HG02623 (cell line): ENCODE measurements at regions not wholly inside any gene's neighbourhood (a gene's known extent, or its start where the extent isn't known, plus 50 kb on each side); places are given as distances from the start of the nearest gene placed in this dataset.
"Not testable (repeated sequence)": the region's sequence is repeated elsewhere in the genome, so short reads cannot be mapped to it uniquely, and the experiment has no call there.

Source experiments
- ATAC-seq: cut with Tn5 transposase; IDR thresholded peaks from one replicate; pipeline ENCODE4 v1.9.1; 2021; ENCODE audit warnings: moderate library complexity; ENCODE audit not compliant: unreplicated experiment

DNA sequence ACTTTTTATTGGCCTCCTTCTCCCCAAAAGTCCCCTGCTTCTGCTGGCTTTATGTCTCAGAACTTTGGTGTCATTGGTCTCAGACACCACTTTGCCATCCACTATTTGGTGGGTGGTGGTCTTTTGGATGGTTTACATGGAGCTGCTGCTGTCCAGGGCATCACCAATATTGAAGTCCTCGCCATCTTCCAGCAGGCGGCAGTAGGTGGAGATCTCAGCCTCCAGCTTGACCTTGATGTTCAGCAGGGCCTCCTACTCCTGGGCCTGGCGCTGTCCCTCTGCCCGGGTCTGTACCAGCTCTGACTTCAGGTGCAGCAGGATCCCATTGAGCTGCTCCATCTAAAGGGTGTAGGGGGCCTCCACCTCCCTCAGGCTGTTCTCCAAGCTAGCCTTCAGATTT lies 148.4 kb upstream of the FOXA2 start:
- ATAC-seq = no peak

DNA sequence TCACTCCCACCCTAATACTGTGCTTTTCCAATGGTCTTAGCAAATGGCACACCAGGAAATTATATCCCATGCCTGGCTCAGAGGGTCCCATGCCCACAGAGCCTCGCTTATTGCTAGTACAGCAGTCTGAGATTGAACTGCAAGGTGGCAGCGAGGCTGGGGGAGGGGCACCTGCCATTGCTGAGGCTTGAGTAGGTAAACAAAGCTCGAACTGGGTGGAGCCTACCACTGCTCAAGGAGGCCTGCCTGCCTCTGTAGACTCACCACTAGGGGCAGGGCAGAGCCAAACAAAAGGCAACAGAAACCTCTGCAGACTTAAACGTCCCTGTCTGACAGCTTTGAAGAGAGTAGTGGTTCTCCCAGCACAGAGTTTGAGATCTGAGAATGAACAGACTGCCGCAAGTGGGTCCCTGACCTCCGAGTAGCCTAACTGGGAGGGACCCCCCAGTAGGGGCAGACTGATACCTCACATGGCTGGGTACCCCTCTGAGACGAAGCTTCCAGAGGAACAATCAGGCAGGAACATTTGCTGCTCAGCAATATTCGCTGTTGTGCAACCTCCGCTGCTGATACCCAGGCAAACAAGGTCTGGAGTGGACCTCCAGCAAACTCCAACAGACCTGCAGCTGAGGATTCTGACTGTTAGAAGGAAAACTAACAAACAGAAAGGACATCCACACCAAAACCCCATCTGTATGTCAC lies 150.7 kb upstream of the FOXA2 start:
- not testable (repeated sequence) for ATAC-seq

DNA sequence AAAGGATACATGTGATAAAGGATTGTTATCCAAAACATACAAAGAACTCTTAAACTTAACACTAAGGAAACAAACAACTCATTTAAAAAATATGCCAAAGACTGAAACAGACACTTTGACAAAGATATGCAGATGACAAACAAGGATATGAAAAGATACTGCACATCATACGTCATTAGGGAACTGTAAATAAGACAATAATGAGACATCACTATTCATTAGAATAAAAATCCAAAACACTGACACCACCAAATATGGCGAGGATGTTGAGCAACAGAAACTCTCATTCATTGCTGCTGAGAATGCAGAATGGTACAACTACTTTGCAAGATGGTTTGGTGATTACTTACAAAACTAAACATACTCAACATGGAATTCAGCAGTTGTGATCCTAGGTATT lies 156.5 kb upstream of the FOXA2 start:
- no peak for ATAC-seq

- ATAC-seq = no peak
These were observed 160.2 kb upstream of the FOXA2 start for GRCh38 chr20:22744341-22745193.

- no peak for ATAC-seq
These were observed 160.8 kb upstream of the FOXA2 start for GRCh38 chr20:22745194-22745500.

DNA sequence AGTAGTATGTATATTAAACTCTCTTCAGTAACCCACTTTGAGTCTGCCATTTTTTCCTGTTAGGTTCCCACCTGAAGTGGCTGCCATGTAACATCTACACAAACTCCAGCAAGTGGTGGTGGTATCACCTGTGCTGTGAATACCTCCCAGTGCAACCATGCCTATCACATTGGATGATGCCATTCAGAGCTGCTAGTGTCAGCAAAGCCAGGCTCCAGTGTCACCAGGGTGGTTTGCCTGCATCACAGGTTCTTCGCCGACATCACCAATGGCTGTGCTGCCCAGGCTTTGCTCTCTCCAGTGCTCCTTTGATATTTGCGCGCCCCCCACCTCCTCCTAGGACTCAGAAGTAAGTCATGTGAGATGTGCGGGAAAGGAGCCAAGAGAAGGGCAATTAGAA lies 162.6 kb upstream of the FOXA2 start:
- ATAC-seq = no peak

- no peak for ATAC-seq
These were observed 168.0 kb upstream of the FOXA2 start for GRCh38 chr20:22752324-22752723.

DNA sequence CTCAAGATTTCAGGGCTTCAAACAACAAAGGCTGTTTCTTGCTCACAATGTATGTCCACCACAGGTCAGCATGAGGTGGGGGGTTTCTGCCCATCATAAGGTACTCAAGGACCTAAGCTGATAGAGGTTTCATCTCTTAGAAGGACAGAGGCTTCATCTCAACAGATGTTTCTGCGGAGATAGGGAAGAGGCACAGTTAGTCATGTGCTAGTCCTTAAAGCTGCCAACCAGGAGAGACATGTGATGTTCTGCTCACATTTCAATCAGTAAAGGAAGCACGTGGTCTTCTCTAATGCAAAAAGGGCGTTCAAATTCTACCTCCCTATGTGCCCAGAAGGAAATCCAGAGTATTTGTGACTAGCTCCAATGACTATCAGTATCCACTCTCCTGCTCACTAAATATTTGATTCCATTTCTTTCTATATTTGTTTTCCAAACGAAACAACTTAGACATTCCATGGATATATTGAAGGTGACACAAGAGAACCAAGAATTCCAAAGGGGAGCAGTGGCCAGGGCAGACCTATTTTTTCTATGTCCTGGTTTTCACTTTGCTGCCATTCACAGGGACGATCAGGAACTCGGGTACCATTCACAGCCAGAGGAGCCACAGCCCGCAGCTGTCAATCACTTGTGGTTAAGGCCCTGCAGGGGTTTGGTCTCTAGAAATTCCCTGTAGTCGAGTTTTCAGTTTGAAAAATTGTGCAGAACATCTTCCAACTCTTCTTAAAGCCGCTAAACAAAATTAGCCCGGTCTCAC lies 173.2 kb upstream of the FOXA2 start:
- no peak for ATAC-seq

- no peak for ATAC-seq
These were observed 174.4 kb upstream of the FOXA2 start for GRCh38 chr20:22758815-22759214.

DNA sequence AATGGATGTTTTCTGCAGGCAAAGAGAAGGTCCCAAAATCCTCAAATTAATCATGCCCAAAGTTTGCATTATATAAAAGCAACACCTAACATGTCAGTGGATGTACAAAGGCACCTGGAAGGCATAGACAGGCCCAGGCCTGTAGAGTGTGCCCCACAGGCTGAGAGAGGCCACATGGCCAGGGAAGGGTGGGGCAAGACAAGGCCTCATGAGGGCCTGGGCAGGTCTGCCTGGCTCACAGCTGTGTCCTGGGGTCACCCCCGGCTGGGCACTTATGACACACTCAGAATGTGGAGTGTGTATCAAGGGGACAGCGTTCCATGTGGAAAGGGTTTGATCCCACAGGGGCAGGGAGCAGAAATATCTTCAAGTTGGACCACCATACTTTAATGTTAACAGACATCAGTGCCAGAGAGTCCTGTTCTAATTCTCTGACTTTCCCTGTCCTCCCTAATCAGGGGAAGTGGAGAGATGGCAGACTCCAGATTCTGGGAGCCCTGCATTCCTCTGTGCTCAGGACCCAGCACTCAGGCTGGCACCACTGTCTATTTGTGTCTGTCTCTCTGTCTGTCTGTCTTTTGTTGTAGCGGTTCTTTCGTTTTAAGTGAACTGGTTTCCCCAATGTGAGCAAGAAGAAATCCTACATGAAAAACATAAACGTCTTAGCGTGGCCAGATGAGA lies 178.3 kb upstream of the FOXA2 start:
- no peak for ATAC-seq

DNA sequence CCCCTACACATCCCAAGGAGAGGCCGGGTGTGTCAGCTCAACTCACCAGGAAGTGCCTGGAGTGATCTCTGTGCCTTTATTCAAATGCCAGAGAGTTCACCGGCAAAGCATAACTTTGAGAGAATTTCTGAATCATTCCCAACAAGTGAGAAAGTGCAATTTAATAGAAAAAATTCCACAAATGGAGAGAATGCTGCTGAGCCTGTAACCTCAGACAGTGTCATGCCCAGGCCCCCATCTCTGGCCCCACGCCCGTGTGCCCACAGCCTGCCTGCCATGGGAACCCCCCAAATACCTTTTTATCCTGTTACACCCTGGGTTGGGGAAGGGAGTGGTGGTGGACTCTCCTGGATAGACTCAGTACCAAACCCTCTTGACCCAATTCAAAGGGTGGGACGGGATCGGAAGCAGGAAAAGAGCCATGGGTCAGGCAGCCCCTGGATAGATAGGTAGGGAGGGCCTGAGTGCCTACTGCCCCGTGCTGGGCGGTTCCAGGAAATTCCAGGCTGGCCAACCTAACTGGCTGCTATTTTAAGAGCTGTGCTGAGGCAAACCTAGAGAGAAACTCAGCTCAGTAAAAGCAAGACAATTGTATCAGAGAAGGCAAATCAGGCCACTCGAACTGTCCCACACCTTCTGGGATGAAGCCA lies 179.0 kb upstream of the FOXA2 start:
- no peak for ATAC-seq

DNA sequence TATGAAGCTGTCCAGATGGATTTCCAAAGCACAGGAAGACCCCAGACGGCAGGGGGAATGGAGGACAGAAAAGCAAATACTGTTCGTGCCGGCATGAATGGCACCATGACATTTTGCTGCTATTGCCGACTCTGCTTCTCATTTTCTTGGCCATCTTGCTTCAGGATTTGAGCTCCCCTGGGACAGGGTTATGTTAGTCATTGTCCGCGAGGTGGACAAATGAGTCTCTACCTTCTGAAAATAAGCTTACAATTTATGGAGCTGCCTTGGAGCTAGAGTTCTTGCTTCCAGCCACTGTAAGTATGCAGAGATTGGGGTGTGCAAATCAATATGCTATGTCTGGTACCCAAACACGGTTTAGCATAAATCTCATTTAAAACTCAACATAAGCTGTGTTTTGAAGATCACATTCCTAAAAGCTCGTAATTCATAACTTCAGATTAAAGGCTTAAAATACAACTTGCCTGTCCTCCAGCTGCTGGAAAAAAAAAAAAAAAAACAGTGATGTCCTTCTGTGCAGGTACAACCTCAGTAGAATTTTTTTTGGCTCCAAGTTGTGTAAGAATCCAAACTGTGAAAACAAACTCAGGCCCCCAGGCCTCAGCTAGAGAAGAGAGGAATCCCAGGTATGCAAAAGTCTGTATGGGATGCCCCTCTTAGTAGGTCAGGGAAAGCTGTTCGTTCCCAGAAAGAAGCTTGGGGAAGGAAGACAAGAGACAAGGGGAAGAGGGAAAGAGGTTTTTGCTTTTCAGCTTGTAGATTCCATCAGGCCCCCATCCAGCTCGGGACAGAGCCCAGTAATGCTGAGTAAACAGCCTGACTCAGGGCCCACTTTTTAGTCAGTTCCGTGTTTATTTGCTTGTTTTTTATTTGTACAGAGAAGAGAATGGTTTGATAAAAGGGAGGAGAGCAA lies 184.2 kb upstream of the FOXA2 start:
- no peak for ATAC-seq

DNA sequence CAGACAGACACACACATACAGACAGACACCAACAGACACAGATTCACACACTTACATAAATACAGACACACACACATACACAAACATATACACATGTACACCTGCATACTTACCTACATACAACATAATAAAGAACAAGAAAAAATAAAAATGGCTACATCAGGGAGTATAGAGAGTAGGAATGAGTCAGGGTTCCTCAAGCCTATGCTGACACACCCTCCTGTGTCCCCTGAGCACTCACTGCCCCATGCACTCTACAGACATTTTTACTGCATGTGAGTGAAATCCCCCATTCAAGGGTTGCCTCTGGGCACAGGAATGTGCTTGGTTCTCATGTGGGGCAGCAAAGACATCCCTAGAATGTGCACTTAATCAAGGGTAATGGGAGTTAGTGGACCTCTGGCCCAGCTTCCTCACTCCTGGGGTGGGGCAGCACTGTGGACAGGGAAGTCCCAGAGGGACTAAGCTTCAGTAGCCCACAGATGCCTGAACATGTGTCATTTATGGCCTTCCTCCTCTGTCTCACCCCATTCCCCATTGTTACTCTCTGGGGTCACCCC lies 185.9 kb upstream of the FOXA2 start:
- ATAC-seq = no peak

DNA sequence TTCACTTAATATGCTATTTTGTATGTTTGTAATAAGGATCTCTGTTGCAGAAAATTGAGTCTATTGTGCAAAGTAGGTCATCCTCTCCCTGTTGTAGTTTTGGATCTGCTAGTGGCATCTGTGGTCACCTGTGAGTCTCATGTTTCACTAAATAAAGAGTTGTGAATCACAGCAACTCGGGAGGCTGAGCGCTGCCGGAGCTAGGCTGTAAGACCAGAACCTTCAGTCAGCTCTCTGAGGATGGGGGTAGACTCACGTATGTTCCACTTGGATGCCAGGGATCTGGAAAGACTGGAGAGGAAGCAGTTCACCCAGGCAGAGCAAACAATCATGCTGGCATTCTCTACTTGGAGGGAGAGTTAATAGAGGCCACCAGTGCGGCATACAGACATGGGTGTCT lies 187.3 kb upstream of the FOXA2 start:
- ATAC-seq = no peak

DNA sequence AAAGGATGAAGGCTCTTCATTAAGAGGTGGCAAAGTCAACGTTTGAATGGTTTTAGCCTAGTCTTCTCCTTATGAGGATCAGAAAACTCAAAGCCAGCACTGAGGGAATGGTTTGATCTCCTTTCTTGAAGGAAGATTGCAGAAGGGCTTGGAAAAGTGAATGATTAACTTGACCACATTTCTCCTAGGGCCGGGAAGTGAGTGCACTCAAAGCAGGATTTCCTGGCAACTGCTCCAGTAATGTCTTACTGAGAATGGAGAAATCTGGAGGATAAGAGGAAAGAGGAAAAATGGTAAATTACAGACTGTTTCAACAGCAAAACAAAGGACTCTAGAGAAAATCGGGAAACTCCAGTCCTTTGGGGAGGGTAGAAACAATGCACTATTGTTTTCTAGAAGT lies 189.0 kb upstream of the FOXA2 start:
- ATAC-seq = no peak

DNA sequence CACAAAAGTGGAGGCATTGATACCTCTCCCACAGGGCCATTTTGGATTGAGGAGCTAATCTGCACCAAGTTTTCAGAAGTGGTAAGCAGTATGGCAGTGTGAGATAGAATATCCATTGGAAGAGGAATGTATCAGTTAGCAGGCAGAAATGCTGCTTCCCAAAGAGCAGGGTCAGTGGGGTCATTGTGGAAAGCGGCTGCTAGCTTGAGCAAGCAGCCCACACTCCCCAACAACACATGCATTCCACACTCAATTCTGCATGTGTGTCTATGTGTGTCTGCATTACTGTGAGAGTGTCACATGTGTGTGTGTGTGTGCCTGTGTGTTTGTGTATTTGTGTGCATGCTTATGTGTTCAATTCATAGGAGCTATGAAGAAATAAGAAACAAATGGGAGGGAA lies 190.9 kb upstream of the FOXA2 start:
- no peak for ATAC-seq

- no peak for ATAC-seq
These were observed 191.3 kb upstream of the FOXA2 start for GRCh38 chr20:22775671-22776139.

DNA sequence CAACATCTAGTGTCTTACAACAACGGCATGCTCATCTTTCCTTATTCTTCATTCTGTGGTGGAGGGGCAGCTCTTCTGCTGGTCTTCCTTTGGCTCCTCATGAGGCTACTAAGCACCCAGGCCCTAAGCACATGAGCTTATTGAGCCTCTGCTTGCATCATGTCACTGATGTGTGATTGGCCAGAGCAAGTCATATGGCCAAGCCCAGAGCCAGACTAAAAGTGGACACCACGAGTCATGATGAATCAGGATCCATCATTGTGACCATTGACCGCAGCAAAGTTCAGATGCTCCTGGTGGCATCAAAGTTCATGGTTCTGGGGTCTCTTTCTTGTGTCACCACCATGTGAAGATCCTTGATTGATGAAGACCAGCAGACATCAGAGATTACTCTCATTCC lies 192.0 kb upstream of the FOXA2 start:
- no peak for ATAC-seq

GRCh38 chr20:22779878-22780277 lies 195.5 kb upstream of the FOXA2 start:
- ATAC-seq = no peak
